Effector CD4-positive, alpha-beta T cell (primary cell): ENCODE measurements at regions not wholly inside any gene's neighbourhood (a gene's known extent, or its start where the extent isn't known, plus 50 kb on each side); places are given as distances from the start of the nearest gene placed in this dataset.

Experiments used
- DNase-seq: peaks from one replicate; pipeline ENCODE4 v3.0.0-alpha.2; 2020

DNA sequence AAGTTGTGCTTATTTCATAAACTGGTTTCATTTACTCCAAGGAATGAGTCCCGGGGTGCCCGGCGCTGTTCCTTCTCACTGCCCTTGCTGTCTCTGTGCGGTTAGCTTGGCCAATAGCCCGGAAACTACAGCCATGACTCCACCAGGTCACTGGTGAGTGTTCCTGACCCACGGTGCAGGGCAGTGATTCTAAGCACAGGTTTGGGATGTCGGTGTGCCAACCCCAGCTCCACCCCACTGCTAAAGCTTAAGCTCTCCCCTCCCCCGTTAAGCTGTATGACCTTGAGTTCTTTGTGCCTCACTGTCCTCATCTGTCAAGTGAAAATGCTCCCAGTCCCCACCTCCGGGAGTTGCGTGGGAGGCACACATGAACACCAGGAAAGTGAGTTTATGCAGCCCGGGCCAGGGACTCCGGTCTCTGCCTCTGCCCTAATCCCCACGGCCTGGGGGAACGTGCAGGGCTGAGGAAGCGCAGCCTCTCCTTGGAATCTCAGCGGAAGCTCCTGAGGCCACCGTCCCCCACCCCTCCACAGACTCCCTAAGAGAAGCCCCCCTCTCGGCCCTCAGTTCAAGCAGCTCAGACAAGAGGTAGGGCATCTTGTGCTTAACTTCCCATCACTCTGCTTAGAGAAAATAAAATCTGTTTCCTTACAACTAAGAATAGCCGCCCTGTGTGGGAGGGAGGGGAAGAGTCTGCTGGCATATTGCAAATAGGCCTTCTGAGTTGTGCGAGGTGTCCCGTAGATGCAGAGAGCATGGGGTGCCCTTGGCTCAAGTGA is 92.0 kb upstream of the RAI14 start:
- no peak for DNase-seq

DNA sequence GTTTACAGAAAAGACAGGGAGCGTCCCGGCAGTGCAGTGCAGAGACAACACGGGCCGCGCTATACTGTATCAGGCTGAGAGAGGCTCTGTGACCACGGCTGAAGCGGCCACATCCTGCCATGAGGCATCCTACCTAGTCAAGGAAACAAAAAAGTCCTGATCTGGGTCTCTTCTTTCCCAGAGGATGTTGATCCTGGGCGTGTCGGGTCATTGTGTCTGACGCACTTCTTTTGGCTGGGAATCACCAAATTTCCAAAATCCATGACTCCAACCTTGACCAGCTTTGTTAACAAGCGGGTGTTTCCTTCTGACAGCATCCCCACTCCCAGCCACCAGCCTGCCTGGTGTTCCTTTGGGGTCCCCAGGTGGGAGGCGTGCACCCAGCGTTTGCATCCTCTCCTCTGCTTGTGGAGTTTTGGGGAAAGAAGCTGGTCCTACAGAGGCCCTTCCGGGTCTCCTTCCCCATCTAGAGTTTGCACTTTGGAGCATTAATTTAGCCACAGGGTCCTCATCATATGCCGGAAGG is 91.4 kb upstream of the RAI14 start:
- no peak for DNase-seq

DNA sequence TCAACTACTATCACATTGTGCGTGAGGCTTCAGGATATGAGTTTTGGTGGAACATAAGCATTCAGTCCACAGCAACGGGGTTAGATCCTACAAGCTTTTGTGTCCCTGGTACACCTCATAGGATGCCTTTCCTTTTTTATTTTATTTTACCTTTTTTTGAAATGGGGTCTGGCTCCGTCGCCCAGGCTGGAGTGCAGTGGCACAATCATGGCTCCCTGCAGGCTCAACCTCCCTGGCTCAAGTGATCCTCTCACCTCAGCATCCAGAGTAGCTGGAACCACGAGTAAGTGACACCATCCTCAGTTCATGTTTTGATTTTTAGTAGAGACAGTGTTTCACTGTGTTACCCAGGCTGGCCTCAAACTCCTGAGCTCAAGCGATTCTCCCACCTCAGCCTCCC is 86.0 kb upstream of the RAI14 start:
- DNase-seq = no peak

DNA sequence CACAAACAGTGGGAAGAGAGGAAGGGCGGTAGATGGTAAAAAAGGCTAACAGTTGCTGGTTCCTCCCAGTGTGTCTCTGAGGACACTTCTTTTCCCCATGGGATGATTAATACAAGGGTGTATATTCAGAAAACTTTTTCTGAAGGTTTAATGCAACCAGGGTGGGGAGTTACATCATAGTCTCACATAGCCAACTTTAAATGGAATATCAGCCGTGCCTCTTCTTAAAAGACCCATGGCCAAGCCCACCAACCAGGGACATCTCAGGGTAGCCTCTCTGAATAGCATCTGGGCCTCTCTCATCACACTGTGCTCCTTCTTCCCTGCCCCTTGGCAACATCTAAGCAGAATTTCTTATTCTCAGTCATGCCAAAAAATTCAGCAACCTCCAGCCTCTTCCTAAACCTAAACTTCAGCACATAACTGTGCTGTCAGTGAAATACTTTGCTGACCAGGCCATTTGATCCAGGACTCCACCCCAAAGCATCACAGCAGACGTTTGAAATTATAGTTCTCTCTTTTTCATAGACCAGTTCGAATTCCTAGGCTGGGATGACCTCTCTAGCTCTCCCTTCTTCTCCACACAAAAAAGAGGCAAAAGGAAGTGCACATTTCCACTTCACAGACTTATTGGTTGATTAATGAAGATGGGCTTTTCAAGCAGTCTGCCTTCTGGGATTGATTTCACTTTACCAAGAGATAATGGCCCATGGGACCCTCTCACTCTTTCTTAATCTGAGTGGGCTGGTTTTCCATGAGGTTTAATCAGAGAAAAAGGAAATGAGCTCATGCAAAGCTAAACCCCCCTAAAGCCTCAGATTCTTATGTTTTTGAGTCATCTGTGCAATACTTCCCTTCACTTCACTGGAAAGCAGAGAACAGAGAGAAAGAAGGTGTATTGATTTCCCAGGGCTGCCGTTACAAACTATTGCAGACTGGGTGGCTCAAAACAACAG is 85.1 kb upstream of the RAI14 start:
- no peak for DNase-seq

DNA sequence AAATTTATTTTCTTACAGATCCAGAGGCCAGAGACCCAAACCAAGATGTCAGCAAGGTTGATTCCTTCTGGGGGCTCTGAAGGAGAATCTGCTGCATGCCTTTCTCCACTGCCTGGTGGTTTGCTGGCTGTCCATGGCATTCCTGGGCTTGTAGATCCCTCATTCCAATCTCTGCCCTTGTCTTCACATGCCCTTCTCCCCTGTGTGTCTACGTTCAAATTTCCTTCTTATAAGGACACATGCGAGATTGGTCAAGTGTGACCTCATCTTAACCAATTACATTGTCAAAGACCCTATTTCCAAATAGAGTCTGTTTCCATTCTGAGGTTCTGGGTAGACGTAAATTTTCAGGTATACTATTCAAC is 84.5 kb upstream of the RAI14 start:
- DNase-seq = no peak

DNA sequence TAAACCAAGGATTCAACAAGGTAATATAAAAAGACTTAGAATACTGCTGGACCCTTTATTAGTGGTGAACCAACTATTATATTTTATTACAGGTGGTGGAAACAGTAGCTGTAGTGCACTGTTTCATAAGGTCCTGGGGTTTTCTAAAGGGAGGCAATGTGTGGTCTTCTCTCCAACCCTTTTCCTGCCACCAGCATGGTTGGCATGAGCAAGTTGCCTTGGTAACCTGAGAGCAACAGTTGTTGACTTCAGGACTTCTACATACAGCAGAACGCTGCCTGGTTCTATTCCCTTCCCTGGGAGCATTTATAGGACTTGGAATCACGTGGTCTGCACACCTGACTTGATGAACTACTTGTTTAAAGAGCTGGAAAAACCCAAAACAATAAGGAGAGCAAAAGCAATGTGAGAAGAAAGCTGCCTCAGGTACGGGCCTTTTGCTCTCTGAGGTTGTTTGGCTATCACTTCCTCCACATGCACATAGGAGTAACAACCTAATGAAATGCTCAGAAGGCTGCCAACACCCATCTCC is 81.1 kb upstream of the RAI14 start:
- DNase-seq = no peak

DNA sequence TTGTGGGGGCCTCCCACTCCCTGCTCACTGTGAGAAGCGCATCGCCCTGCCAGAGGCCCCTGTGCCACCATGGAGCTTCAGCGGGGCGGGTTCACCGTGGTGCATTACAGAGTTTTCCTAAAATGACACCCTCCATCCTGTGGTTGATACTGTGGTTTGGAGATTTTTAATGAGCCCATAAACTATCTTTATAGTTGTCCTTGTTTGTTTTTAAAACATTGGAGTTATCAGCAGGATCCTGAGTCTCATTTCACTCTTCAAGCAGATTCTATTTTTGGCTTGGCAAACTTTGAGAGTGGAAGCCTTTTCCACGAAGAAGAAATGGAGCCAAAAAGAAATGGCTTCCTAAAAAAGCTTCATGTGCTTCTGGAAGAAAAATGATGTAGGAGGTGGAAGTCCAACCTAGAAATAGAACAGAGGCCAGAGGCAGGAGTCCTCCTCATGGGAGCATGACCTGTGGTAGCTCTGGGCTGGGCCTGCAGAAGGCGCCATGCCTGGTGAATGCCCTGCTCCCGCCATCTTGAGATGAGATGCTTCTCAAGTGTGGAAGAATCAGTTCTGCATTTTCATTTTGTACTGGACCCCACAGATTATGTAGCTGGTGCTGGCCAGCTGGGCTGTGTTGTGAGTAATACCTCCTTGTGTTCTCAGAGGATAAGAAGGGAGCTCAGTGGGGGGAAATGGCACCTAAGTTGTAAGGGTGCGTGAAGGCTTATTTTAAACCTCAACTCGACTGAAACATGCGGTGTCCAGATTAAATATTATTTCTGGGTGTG is 79.0 kb upstream of the RAI14 start:
- no peak for DNase-seq

DNA sequence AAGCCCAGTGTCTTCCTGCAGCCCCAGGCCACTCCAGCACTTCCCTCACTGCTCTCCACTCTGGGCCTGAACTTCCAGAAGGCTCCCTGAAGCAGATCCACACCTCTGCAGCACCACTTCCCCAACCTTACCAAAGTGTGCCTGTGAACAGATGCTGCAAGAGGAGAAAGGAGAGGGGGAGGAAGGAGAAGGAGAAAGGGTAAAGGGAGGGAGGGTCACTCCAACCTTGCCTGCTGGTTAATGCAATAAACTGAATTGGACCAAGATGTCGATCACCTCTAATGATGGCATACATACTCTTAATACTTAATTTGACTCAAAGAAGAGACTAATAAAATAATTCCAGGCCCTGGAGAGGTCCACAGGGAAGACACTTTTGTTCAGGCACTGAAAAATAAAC is 77.2 kb upstream of the RAI14 start:
- DNase-seq = no peak

DNA sequence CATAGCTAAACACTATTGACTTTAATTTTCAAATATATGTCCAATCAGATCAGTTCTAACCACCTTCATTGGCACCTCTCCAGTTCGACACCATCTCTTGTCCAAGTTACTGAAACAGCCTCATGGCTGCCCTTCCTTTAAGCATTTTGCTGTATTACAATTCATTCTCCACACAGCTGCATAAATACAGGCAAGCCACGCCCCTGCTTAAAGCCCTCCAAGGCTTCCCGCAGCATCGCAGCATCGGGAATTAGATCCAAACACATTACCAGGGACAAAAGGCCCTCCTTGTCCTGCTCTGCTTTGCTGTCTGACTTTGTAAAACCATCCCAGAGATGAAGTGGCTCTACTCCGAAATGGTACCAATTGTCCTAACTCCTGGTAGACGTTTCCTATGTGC is 75.1 kb upstream of the RAI14 start:
- DNase-seq = no peak

DNA sequence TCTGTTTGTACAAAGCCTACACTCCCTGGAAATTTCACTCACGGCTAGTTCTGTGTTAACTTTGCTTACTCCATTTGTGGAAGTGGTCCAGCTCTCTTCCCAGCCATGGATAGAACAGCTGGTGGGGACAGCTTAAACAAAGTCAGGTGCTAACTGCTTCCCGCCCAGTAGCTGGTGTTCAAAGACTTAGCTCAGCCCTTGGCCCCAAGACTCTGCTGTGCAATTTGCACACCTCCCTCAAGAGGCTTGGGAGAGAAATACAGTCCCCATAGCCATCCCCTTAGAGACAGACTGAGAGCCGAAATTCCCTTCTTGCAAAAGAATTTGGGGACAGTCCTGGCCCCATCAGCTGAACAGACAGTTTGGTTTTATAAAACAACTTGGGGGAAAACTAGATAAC is 73.8 kb upstream of the RAI14 start:
- no peak for DNase-seq

DNA sequence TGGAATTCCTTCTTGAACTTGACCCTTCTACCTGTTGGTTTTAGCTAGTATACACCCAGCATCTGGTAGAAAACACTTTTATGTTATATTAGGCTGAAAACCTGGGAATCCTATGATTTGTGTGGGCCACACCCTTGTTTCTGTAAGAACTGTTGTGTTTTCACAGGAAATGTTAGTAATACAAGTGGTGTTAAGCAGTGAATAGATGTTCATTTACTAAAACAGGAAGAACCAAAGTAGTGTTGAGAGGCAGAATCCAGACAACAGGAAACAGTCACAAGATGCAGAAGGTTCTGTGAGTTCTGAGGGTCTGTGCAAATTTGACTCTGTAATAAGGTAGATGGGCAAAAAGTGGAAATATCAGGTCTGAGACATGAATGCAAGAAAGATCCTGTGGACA is 73.0 kb upstream of the RAI14 start:
- no peak for DNase-seq

DNA sequence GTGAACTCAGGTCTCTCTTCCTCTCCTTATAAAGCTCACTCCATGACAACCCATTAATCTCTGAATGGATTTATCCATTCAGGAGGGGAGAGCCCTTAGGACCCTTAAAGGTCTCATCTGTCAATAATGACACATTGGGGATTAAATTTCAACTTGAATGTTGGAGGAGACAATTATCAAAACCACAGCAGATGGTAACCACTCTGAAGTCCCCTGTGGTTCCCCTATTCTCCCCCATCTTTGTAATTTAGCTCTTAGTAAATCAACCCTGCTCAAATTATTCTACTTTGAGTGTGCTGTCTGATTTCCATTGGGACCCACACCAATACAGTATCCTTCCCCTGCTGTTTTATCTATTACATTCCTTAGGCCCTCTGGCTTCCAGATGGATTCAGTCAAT is 72.0 kb upstream of the RAI14 start:
- DNase-seq = no peak

DNA sequence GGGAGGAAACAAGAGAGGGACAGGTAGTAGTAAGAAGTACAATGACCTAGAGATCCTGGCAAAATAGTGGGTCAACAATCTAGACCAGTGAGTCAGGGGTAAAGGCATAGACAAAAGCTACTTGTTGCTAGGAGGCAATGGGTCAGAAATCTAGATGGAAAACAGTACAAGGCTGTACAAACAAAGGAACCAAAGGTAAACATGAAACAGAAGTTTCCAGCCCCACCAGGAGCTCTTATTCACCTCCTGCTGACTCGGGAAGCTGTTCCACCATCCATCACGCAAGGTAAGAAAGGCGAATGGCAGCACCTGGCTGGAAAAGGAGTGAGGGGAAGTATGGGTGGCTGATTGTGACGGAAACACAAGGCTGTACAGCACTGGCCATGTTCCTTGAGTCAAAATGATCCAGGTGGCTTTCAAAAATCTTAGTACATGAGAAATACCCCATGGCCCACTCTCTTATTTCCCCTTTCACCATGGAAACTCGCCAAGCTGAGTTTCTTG is 70.5 kb upstream of the RAI14 start:
- no peak for DNase-seq

DNA sequence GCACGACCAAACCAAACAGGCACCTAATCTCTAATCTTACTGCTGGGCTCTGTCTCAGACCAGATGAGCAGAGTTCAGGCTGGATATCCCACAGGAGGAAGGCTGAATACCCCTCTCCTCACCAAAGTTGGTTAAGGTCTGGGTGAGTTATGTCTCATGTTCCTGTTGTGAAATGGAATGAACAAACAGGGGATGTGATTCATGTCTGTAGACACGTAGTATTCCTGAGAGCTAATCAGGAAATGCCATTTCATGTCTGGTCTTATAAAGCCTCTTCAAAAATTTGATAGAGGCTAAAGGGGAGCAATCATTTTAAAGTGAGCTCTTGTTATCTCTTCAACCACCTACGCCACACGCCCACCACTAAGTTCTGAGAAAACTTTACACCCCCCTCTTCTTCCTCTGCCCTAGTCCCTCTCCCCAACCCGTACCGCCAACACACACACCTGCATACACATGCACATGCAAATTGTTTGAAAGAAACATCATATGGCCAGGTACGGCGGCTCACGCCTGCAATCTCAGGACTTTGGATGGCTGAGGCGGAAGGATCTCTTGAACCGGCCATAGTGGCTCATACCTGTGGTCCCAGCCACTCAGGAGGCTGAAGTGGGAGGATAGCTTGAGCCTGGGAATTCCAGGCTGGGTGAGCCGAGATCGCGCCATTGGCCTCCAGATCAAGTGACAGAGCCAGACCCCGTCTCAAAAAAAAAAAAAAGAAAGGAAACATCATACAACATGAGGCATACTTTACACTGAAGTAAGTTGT is 69.8 kb upstream of the RAI14 start:
- DNase-seq = no peak

DNA sequence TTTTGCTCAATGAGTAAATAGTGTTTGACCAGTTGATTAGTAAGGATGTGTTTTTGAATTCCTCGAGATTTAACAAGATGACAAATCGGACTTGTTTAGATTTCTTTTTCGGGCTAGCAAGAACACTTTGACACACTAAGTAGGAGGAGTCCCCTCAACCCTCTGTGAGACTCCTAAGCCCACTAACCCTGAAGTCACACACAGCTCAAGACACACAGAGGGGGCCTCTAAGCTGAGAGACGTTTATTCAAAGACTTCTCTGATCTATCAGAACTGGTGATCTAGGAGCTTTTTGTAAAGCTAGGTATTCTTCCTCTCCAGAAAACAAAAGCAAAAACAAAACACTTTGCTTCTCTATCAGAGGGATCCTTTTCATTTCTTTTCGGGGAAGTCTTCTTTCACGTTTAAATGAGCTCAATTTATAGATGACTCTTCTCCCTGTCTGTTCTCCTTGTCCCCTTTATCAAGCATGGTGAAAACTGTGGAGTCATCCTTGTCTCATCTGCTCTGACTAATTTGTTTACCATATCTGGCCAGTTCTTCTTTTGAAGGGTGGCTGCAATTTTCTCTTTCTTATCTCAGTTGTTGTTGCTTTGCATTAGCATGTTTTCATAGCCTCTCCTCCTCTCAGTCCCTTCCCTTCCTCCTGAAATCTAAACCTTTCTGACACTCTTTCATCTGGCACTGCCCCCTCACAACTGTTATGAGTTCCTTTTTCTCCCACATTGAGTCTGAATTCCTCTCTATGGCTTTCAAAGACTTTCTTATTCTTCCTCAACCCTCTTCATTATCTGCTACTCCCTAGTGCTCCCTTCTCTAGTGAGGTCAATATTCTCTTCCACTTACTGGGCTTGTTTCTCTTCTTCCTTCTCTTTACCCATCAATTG is 68.5 kb upstream of the RAI14 start:
- DNase-seq = no peak

DNA sequence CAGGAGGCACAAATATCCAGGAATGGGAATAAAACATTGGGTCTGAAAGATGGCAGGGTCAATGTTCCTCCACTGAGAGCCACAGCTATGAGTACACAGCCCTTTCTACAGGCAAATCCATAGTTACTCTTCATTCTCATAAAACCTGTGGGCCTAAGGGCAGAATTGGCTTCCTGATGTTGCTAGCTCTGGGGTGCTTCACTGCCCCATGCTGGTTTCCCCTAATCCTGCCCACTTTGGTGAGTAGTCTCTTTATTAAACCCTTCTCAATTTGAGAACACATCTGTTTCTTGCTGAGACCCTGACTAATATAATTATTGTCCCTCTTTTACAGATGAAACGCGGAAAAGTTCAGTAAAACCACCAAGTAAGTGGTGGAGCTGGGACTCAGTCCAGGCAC is 66.3 kb upstream of the RAI14 start:
- no peak for DNase-seq

DNA sequence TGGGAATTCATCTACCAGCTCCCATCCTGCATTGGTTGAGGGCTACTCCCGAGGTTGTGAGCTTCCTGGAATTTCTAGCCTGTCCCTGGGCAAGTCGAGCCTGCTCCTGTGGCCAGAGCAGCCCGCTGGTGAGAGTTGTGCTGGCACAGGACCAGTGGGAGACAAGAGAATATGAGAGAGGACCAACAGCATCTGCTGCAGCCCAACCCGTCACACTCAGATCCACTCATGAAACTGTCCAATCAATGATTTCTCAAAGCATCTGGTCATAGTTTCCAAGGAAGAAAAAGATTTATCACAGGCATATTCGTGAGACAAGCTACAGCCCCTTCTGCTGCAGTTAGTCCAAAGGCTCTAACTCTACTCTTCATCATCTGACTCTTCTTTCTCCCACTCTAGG is 64.4 kb upstream of the RAI14 start:
- DNase-seq = no peak

DNA sequence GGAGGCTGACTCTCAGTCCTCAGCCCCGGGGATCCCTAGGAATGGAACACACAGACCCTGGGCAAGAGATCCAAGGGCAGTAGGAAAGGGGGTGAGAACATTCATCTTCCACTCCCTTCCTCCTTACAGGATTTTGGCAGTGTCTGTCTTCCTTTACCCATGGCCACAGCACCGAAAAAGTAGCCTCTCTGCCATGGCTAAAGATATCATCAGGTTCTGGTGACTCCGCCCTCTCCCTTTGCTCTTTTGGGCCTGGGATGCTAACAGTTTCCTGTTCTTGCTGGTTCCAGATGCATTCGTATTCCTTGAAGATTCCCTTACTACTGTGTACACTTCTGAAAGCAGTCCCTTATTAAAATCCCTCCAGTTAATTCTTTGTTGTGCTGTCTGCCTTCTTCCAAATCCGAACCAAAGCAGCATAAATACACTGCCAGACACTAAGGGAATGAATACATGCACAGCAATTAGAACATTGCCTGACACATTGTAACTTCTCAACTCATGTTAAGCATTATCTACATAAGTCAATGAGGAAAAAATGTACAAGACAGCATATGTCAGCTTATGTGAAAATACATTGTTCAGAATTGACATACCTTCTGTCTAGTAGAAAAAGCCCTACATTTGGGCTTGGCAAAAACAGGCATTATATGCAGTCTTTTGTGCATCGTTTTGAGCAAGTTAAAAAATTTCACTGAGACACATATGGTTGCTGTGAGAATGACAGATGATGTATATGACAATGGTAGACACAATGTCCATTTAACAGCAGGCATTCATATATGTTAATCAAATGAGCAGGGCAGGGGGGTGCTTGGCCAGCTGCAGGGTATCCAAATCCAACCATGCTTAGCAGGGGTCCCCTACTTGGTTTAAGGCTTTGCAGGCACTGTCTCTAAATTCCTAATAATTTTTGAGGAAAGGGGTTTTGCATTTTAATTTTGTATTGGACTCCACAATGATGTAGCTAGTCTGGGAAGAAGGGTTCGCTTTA is 58.8 kb upstream of the RAI14 start:
- no peak for DNase-seq

DNA sequence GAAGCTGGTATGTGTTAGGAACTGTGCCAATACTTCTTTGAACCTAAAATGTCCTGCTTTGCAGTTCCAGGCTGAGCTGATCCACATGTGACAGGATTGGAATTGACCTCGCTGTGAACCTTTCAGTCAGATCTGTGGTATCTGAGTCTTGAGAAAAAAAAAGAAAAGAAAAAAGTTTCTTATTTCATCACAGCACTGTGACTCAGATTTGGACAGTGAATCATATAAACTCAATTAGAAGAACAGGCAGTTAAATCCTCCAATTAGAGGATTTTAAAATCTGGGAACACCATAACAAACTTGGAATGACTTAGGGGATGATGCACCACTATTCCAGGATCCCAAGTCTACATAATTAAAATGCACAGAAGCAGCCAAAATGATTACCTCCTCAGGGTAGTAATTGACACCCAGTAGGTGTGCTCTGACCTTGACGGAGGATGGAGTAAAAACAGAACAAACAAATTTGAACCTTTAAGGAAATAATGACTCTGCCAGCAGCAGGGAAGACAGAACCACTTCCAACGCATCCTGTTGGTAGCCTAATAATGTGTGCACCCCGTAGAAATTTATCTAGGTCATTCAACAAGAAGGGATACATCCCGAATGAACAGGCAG is 57.8 kb upstream of the RAI14 start:
- DNase-seq = no peak
